HepG2 (cell line): ENCODE measurements at regions not wholly inside any gene's neighbourhood (a gene's known extent, or its start where the extent isn't known, plus 50 kb on each side); places are given as distances from the start of the nearest gene placed in this dataset.

Source experiments
- ATAC-seq: fragments of 200-7000 bp; cut with Tn5 transposase; 3 replicates; pipeline ENCODE4 v1.9.1; 2020; ENCODE audit warnings: mild to moderate bottlenecking, moderate library complexity
- BruUV-seq: library from RNA; stranded (reverse); fragments of 400-500 nt; replicated peaks from 2 replicates; lab custom pipeline; 2021; lab: Mats Ljungman, UMichigan
- CTCF ChIA-PET: fragments of 300-600 bp; formaldehyde crosslinking; extraction: SDS; loops from one replicate; lab custom pipeline; 2021; ENCODE audit warnings: low total read pairs, inconsistent platforms, low intra/inter-chr PET ratio; lab: Yijun Ruan, JAX
- POLR2A ChIA-PET: fragments of 350-600 bp; sonication (Branson Sonifier 250); formaldehyde crosslinking; loops from one replicate; lab custom pipeline; 2020; ENCODE audit warnings: antibody characterized with exemption, inconsistent platforms; lab: Yijun Ruan, JAX
- DNase-seq: peaks from one replicate; pipeline ENCODE4 v3.0.0-alpha.2; 2015; ENCODE audit warnings: low spot score
- FAIRE-seq: peaks from 3 replicates; lab custom pipeline; 2011; peaks lifted over from hg19 to GRCh38; lab: Jason Lieb, UNC
- H2AFZ ChIP-seq: one replicate; pipeline ENCODE4 v1.6.1; 2011; ENCODE audit warnings: low read length, inconsistent platforms
- H3K27ac ChIP-seq: fragments of 300-600 bp; 3 replicates; pipeline ENCODE4 v1.8.0; 2011; ENCODE audit warnings: mixed run types, mild to moderate bottlenecking, mixed read lengths, low read length, inconsistent platforms; ENCODE audit not compliant: insufficient read depth; ENCODE audit errors: extremely low read length
- H3K27me3 ChIP-seq, 2 experiments: fragments of 200-600 bp in 1 of 2; 2 replicates in 1 of 2; 3 replicates in 1 of 2; pipeline versions ENCODE4 v1.6.0 to v1.8.0; 2011; ENCODE audit warnings: low read length in 2 of 2, mild to moderate bottlenecking in 2 of 2, moderate library complexity in 2 of 2, inconsistent platforms in 1 of 2; ENCODE audit not compliant: insufficient read depth in 2 of 2, control insufficient read depth in 1 of 2
- H3K36me3 ChIP-seq, 2 experiments: fragments of 200-600 bp in 1 of 2; replicated peaks in 1 of 2; 2 replicates in 1 of 2; 3 replicates in 1 of 2; pipeline versions ENCODE4 v1.5.1 to v1.8.0; 2011; ENCODE audit warnings: low read length in 2 of 2, inconsistent platforms in 1 of 2; ENCODE audit not compliant: insufficient read depth in 2 of 2, control insufficient read depth in 1 of 2
- H3K4me1 ChIP-seq: 2 replicates; pipeline ENCODE4 v1.5.1; 2012; ENCODE audit warnings: low read length, inconsistent platforms; ENCODE audit not compliant: insufficient read depth
- H3K4me2 ChIP-seq: 2 replicates; pipeline ENCODE4 v1.6.0; 2011; ENCODE audit warnings: low read depth, low read length, inconsistent platforms
- H3K4me3 ChIP-seq, 3 experiments: fragments of 200-600 bp in 1 of 3; sonication (generic), shearing (Covaris generic) in 1 of 3; replicated peaks in 1 of 3; 2 replicates each; pipeline ENCODE4 v1.5.1; 2011 to 2016; ENCODE audit warnings: low read length in 3 of 3, inconsistent platforms in 2 of 3, low read depth in 2 of 3, mild to moderate bottlenecking in 2 of 3, control low read depth in 1 of 3, mixed read lengths in 1 of 3; ENCODE audit not compliant: insufficient read depth in 1 of 3
- H3K79me2 ChIP-seq: one replicate; pipeline ENCODE4 v1.6.1; 2011; ENCODE audit warnings: low read length, inconsistent platforms; ENCODE audit not compliant: insufficient read depth
- H3K9ac ChIP-seq: 2 replicates; pipeline ENCODE4 v1.6.0; 2011; ENCODE audit warnings: mild to moderate bottlenecking, low read depth, low read length, inconsistent platforms; ENCODE audit not compliant: insufficient read depth
- H3K9me3 ChIP-seq: 2 replicates; pipeline ENCODE4 v1.5.1; 2012; ENCODE audit warnings: mild to moderate bottlenecking, low read length
- H4K20me1 ChIP-seq: 2 replicates; pipeline ENCODE4 v1.6.0; 2011; ENCODE audit warnings: inconsistent platforms, mild to moderate bottlenecking, low read length, moderate library complexity; ENCODE audit not compliant: insufficient read depth
- FLYWCH1 ChIP-seq: sonication (generic); formaldehyde crosslinking; IDR thresholded peaks from 2 replicates; pipeline ENCODE4 v1.8.1; 2023; ENCODE audit warnings: mild to moderate bottlenecking, missing genetic modification reagents
- FOXP1 ChIP-seq, 2 experiments: fragments of 450-650 bp in 1 of 2; IDR thresholded peaks; 2 replicates each; pipeline ENCODE4 v1.6.1; 2017 to 2018; ENCODE audit warnings: antibody characterized with exemption in 1 of 2
- GPBP1L1 ChIP-seq: sonication (generic); formaldehyde crosslinking; IDR thresholded peaks from 2 replicates; pipeline ENCODE4 v1.5.0; 2020; ENCODE audit warnings: mild to moderate bottlenecking, missing genetic modification reagents
- MAFK ChIP-seq, 2 experiments: IDR thresholded peaks in 1 of 2; conservative IDR thresholded peaks in 1 of 2; 2 replicates each; pipeline ENCODE4 v1.6.1; 2011; ENCODE audit warnings: improper control_type of control experiment in 2 of 2, low read length in 2 of 2
- NFYC ChIP-seq: IDR thresholded peaks from 2 replicates; pipeline ENCODE4 v1.6.1; 2016; ENCODE audit warnings: missing genetic modification reagents, missing compliant biosample characterization
- POLR2AphosphoS2 ChIP-seq: IDR thresholded peaks from 2 replicates; pipeline ENCODE4 v1.6.1; 2011; ENCODE audit warnings: low read depth, low read length, improper control_type of control experiment
- RFX1 ChIP-seq: fragments of 450-650 bp; IDR thresholded peaks from 2 replicates; pipeline ENCODE4 v1.6.1; 2017
- SAFB2 ChIP-seq: sonication (generic); formaldehyde crosslinking; IDR thresholded peaks from 2 replicates; pipeline ENCODE4 v1.5.1; 2020; ENCODE audit warnings: missing genetic modification reagents, low read depth, mild to moderate bottlenecking, borderline replicate concordance
- ZNF274 ChIP-seq: sonication (generic); formaldehyde crosslinking; IDR thresholded peaks from 2 replicates; pipeline ENCODE4 v1.5.1; 2020; ENCODE audit warnings: mild to moderate bottlenecking, missing genetic modification reagents
- ZNF605 ChIP-seq: sonication (generic); formaldehyde crosslinking; IDR thresholded peaks from 2 replicates; pipeline ENCODE4 v1.8.0; 2022; ENCODE audit warnings: mild to moderate bottlenecking, missing genetic modification reagents
- ZNF607 ChIP-seq: sonication (generic); formaldehyde crosslinking; IDR thresholded peaks from 2 replicates; pipeline ENCODE4 v1.5.1; 2020; ENCODE audit warnings: missing genetic modification reagents, mild to moderate bottlenecking, borderline replicate concordance
- ZNF749 ChIP-seq: sonication (generic); formaldehyde crosslinking; IDR thresholded peaks from 2 replicates; pipeline ENCODE4 v1.8.0; 2022; ENCODE audit warnings: mild to moderate bottlenecking, missing genetic modification reagents, moderate library complexity, borderline replicate concordance
- ZNF773 ChIP-seq: sonication (generic); formaldehyde crosslinking; IDR thresholded peaks from 2 replicates; pipeline ENCODE4 v1.4.0; 2020; ENCODE audit warnings: missing genetic modification reagents, borderline replicate concordance
- WGBS: methylation state at CpG from one replicate; pipeline ENCODE4 v1.1.6; 2017; ENCODE audit warnings: low lambda C conversion rate; 5-methylcytosine and 5-hydroxymethylcytosine counted together
- in situ Hi-C: cut with HindIII; loops from 2 replicates; pipeline ENCODE4 v1.10.0; 2017; ENCODE audit warnings: low pct_unique_long_range_greater_than_20kb; ENCODE audit not compliant: extremely low pct_ligation_motif_present
- intact Hi-C: fragments of 100-400 bp; cut with micrococcal nuclease; formaldehyde crosslinking; loops from one replicate; pipeline ENCODE4 v1.10.0; 2022; ENCODE audit not compliant: unreplicated experiment
- TF ChIP-seq, protein P1 (sequence below): sonication (generic); formaldehyde crosslinking; conservative IDR thresholded peaks from 2 replicates; pipeline ENCODE4 v1.4.0; 2020; ENCODE audit warnings: missing genetic modification reagents

DNA sequence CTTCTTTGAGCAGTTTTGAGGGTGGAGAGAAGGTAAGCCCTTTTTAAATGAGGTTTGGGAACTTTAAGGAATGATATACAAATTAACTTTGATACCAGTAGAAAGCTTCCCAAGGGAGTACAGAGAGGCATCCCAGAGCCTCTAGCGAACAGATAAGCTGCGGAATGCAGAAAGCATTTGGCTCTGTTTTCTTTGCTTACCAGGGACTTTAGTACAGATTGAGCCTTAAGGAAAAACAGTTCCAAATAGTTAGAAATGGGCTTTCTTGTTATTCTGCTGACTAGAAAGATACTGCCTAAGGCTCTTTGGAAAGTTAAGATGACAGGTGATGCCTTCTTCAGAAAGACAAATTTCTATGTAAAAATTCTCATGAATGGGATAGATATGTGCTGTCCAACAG lies 261.7 kb upstream of the FOXN3 start:
- ChIA-PET POLR2A (no interaction called here), CTCF (no interaction called here)
- FAIRE-seq (no peak), DNase-seq (no peak), ATAC-seq (no peak)
- H4K20me1 ChIP-seq = no peaks in the 10 kb centered on the region
- no peak overlapping the region for H3K9ac ChIP-seq
- 22% methylated on average over 2 of the region's 2 CpGs for WGBS
- no TSS peak for BruUV-seq
- peaks cover 0 to 3% of the 10 kb centered on the region in 2 experiments; a peak in 2 of 5 replicates for H3K27me3 ChIP-seq
- no peak overlapping the region for H3K4me2 ChIP-seq
- H3K9me3 ChIP-seq = peaks cover 1% of the 10 kb centered on the region; the same call in 1 of the 2 replicates
- TF ChIP-seq FLYWCH1 (CRISPR knock-in tag) (no peak), SAFB2 (no peak), ZNF607 (CRISPR knock-in tag) (no peak), ZNF749 (CRISPR knock-in tag) (no peak), FOXP1 (IDR thresholded peaks at IDR 0.05) (no peak), FOXP1 (CRISPR knock-in tag; IDR thresholded peaks at IDR 0.05) (no peak), ZNF605 (CRISPR knock-in tag) (no peak), NFYC (CRISPR knock-in tag) (no peak)
- TF ChIP-seq, protein P1, sequence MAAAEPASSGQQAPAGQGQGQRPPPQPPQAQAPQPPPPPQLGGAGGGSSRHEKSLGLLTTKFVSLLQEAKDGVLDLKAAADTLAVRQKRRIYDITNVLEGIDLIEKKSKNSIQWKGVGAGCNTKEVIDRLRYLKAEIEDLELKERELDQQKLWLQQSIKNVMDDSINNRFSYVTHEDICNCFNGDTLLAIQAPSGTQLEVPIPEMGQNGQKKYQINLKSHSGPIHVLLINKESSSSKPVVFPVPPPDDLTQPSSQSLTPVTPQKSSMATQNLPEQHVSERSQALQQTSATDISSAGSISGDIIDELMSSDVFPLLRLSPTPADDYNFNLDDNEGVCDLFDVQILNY (CRISPR knock-in tag) = no peak
- H3K4me1 ChIP-seq = peaks cover 10% of the 10 kb centered on the region
- H3K79me2 ChIP-seq = no peaks in the 10 kb centered on the region
- H2AFZ ChIP-seq = no peak overlapping the region
- in situ Hi-C loops = no loop called here
- H3K36me3 ChIP-seq = no peaks in the 10 kb centered on the region
- intact Hi-C loops = no loop called here
- H3K4me3 ChIP-seq = no peak overlapping the region
- no peak overlapping the region for H3K27ac ChIP-seq

- intact Hi-C loops = no loop called here
- no peak for TF ChIP-seq RFX1
- TF ChIP-seq MAFK (conservative IDR thresholded peaks at IDR 0.05 in 1 of 2, IDR thresholded peaks at IDR 0.05 in 1 of 2; ENCODE audit: low read length in 2 of 2) = no peak
- no peak for TF ChIP-seq ZNF773
- no peak for TF ChIP-seq ZNF274 (CRISPR knock-in tag)
- TF ChIP-seq GPBP1L1 (CRISPR knock-in tag) = no peak
- no peak for TF ChIP-seq POLR2AphosphoS2
- TF ChIP-seq, all 625 proteins: peak for 0
- no peak overlapping the region for H2AFZ ChIP-seq
- no peak overlapping the region for H3K4me2 ChIP-seq
- no peaks in the 10 kb centered on the region for H3K36me3 ChIP-seq
- no peak overlapping the region for H3K4me3 ChIP-seq
- no peaks in the 10 kb centered on the region for H3K79me2 ChIP-seq
- no peaks in the 10 kb centered on the region for H3K9me3 ChIP-seq
- no peak overlapping the region for H3K9ac ChIP-seq
- in situ Hi-C loops = no loop called here
- H3K27me3 ChIP-seq = no peaks in the 10 kb centered on the region
- peaks cover 21% of the 10 kb centered on the region for H3K4me1 ChIP-seq
- no peak overlapping the region for H3K27ac ChIP-seq
- CTCF ChIA-PET = no interaction called here
- FAIRE-seq (no peak), DNase-seq (no peak), ATAC-seq (no peak)
- BruUV-seq = no TSS peak
- H4K20me1 ChIP-seq = no peaks in the 10 kb centered on the region
- POLR2A ChIA-PET = no interaction called here
- WGBS = 2% methylated on average over 3 of the region's 3 CpGs
Measured at GRCh38 chr14:89675590-89675989, 258.6 kb upstream of the FOXN3 start.
